Esophagus squamous epithelium (tissue), 4 donors: ENCODE measurements at regions not wholly inside any gene's neighbourhood (a gene's known extent, or its start where the extent isn't known, plus 50 kb on each side); places are given as distances from the start of the nearest gene placed in this dataset.

ENCODE experiments used
- POLR2A ChIP-seq, 4 donors: fragments of 450-650 bp; IDR thresholded peaks; one replicate each; pipeline ENCODE4 v1.6.1; 2017; ENCODE audit warnings: antibody characterized with exemption in 4 of 4, mild to moderate bottlenecking in 4 of 4, moderate library complexity in 3 of 4
- TF ChIP-seq, protein P1 (sequence below), 6 experiments: fragments of 450-650 bp in 4 of 6; fragments of 200-600 bp in 2 of 6; sonication (generic) in 2 of 6; IDR thresholded peaks; one replicate each; pipeline ENCODE4 v1.5.1; 2016 to 2019; ENCODE audit warnings: antibody characterized with exemption in 6 of 6, mild to moderate bottlenecking in 4 of 6, moderate library complexity in 4 of 6

GRCh38 chr15:31225356-31225955 lies 101.2 kb upstream of the KLF13 start:
- TF ChIP-seq, protein P1, sequence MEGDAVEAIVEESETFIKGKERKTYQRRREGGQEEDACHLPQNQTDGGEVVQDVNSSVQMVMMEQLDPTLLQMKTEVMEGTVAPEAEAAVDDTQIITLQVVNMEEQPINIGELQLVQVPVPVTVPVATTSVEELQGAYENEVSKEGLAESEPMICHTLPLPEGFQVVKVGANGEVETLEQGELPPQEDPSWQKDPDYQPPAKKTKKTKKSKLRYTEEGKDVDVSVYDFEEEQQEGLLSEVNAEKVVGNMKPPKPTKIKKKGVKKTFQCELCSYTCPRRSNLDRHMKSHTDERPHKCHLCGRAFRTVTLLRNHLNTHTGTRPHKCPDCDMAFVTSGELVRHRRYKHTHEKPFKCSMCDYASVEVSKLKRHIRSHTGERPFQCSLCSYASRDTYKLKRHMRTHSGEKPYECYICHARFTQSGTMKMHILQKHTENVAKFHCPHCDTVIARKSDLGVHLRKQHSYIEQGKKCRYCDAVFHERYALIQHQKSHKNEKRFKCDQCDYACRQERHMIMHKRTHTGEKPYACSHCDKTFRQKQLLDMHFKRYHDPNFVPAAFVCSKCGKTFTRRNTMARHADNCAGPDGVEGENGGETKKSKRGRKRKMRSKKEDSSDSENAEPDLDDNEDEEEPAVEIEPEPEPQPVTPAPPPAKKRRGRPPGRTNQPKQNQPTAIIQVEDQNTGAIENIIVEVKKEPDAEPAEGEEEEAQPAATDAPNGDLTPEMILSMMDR (IDR thresholded peaks at IDR 0.05), result no peak
- TF ChIP-seq POLR2A (IDR thresholded peaks at IDR 0.05), result no peak
